C4-2B (cell line): ENCODE measurements at regions not wholly inside any gene's neighbourhood (a gene's known extent, or its start where the extent isn't known, plus 50 kb on each side); places are given as distances from the start of the nearest gene placed in this dataset.

ENCODE experiments used
- H3K27ac ChIP-seq: fragments of 450-650 bp; 2 replicates; pipeline ENCODE4 v1.5.1; 2017
- CTCF ChIP-seq: fragments of 450-650 bp; conservative IDR thresholded peaks from 2 replicates; pipeline ENCODE4 v1.5.1; 2017; ENCODE audit warnings: mild to moderate bottlenecking
- ZFX ChIP-seq: fragments of 450-650 bp; IDR thresholded peaks from 2 replicates; pipeline ENCODE4 v1.6.1; 2017

DNA sequence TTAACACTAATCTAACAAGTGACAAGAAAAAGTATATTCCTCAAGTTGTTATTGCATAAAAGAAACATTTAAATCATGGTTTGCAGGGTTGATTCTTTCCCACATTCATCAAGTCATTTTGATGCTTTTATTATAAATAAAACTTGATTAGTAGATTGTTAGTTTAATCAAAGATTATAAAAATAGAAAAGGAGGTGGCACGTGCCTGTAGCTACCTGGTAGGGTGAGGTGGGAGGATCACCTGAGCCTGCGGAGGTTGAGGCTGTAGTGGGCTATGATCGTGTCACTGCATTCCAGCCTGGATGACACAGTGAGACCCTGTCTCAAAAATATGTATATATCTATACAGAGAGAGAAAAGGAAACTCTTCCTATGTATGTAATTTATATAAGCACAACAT, 433.2 kb upstream of the RGS6 start:
- H3K27ac ChIP-seq = no peak overlapping the region
- TF ChIP-seq ZFX (no peak), CTCF (no peak)

GRCh38 chr14:71507681-71508080, 424.5 kb upstream of the RGS6 start:
- no peak overlapping the region for H3K27ac ChIP-seq
- TF ChIP-seq ZFX (no peak), CTCF (no peak)

DNA sequence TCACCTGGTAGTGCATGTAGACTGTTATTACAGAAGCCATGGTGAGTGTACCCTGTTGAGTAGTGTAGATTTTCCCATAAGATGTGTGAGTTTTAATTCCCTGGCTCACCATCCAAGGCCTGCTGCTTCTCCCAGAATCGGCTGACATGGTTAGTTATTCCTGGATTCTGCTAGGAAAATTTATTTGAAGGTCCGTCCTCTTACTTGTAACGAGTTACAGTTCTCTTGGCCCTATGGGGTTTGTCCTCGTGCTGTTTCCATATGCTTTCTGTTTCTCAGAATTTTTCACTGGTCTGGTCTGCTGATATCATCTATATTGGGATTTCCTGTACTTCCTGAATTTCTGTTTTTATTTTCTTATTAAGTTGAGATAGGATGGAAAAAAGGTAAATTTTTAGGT, 423.3 kb upstream of the RGS6 start:
- no peak for TF ChIP-seq ZFX

GRCh38 chr14:71511152-71511551, 421.1 kb upstream of the RGS6 start:
- TF ChIP-seq CTCF (no peak), ZFX (no peak)

More for the DNA sequence above, 423.3 kb upstream of the RGS6 start:
- H3K27ac ChIP-seq = no peak overlapping the region

DNA sequence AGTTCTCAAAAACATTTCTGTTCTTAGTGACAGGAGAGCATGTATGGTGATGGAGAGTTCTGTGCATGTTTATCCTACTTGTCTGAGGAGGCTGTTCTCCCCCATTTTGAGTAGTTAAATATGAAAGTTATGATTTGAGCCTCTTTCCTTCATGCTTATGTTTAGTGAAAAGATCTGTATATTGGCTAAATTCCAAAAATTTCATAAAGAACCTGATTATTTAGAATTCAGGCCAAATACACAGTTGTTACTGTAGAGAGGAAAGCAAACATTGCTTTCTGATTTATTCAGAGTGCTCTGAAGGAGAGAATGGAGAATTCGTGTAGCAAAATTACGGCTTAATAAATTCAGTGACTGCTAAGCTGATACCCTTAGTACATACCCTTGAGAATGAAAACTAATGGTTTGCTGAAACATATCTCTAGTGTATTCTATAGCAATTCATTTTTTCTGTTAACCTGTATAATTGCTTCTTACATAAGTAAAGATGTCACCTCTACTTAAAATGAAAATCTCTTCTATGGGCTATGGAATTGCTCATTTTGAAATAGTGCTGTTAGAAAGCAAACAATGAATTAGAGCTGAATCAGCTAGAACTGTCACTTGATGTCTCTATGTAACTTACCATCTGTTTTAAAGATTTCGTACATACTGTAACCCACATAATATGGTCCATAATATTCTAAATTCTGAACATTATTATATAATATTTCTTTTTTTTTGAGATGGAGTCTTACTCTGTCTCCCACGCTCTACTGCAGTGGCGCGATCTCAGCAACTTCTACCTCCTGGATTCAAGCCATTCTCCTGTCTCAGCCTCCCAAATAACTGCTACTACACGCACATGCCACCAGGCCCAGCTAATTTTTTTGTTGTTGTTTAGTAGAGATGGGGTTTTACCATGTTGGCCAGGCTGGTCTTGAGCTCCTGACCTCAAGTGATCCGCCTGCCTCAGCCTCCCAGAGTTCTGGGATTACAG, 417.0 kb upstream of the RGS6 start:
- TF ChIP-seq CTCF (no peak), ZFX (no peak)
- no peak overlapping the region for H3K27ac ChIP-seq

More at GRCh38 chr14:71511152-71511551, 421.1 kb upstream of the RGS6 start:
- no peak overlapping the region for H3K27ac ChIP-seq

- TF ChIP-seq ZFX = no peak
- no peak for TF ChIP-seq CTCF
- H3K27ac ChIP-seq = no peak overlapping the region
Measured at GRCh38 chr14:71521238-71522135, 410.7 kb upstream of the RGS6 start.

DNA sequence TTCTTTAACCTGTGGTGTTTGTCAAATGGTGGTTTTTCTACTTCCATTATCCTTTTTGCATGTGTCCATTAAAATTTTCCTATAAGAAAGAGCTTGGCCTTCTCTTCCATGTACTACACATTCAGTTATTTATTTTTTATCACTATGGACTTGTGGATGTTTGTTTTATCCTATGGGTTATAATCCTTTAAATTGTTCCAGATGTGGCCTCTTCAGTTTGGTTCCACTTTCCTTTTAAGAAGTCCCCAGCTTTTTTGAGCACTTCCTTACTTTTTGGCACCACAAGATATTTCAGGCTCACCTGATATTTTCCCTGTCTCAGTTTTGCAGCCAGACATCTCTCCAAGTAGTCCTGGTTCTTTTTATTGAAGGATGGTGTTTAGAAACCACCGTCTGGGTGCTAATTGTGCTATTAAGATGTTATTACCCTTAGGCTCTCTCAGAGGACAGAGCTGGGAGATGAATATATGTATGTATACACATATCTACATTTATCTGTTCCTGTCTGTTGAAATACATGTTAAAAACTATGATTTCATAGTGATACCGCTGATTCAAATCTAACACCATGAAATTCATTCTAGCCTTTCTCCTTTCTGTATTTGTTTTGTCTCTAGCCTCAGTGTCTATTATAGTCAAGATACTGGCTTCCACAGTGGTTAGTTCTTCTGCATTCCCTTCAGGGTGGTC, 408.5 kb upstream of the RGS6 start:
- no peak for TF ChIP-seq ZFX
- no peak for TF ChIP-seq CTCF
- H3K27ac ChIP-seq = no peak overlapping the region
